Adrenal gland (tissue), 9 donors: ENCODE measurements at regions not wholly inside any gene's neighbourhood (a gene's known extent, or its start where the extent isn't known, plus 50 kb on each side); places are given as distances from the start of the nearest gene placed in this dataset.
"Not testable (repeated sequence)": the region's sequence is repeated elsewhere in the genome, so short reads cannot be mapped to it uniquely, and the experiment has no call there.

Experiments used
- DNase-seq, 7 donors: peaks; one replicate each; pipeline ENCODE4 v3.0.0-alpha.2; 2019 to 2020
- H3K27ac ChIP-seq, 5 donors: fragments of 200-600 bp; sonication (generic) in 4 of 5; 1 replicate in 3 of 5; 2 replicates in 2 of 5; pipeline versions ENCODE4 v1.5.1 to v1.8.0; 2016 to 2020; ENCODE audit warnings: mild to moderate bottlenecking in 1 of 5
- H3K27me3 ChIP-seq: fragments of 200-600 bp; 2 replicates; pipeline ENCODE4 v1.8.0; 2021
- H3K36me3 ChIP-seq, 2 donors: fragments of 200-600 bp; replicated peaks in 1 of 2; 1 replicate in 1 of 2; 2 replicates in 1 of 2; pipeline versions ENCODE4 v1.5.1 to v1.8.0; 2018 to 2022
- H3K4me1 ChIP-seq, 2 donors: fragments of 200-600 bp; replicated peaks in 1 of 2; 1 replicate in 1 of 2; 2 replicates in 1 of 2; pipeline versions ENCODE4 v1.5.1 to v1.8.0; 2018 to 2021
- H3K4me3 ChIP-seq, 4 donors: fragments of 200-600 bp; sonication (generic) in 3 of 4; one replicate each; pipeline ENCODE4 v1.5.1; 2016 to 2018
- H3K9me3 ChIP-seq, 3 donors: fragments of 200-600 bp; sonication (generic) in 1 of 3; replicated peaks in 1 of 3; 1 replicate in 2 of 3; 2 replicates in 1 of 3; pipeline versions ENCODE4 v1.5.1 to v1.8.0; 2016 to 2021
- POLR2A ChIP-seq, 2 donors: fragments of 450-650 bp; IDR thresholded peaks; one replicate each; pipeline ENCODE4 v1.6.1; 2017; ENCODE audit warnings: antibody characterized with exemption in 2 of 2, mild to moderate bottlenecking in 2 of 2, moderate library complexity in 1 of 2
- WGBS, 4 donors: extraction: QIAGEN DNeasy Blood & Tissue Kit in 2 of 4; methylation state at CpG; one replicate each; pipeline versions ENCODE4 v1.1.5 to v1.1.7; 2013 to 2017; 5-methylcytosine and 5-hydroxymethylcytosine counted together
- intact Hi-C, 2 donors: fragments of 100-400 bp; cut with DNase I; formaldehyde crosslinking; loops; one replicate each; pipeline versions ENCODE4 v1.14.1 to v1.15.0; 2022 to 2023
- TF ChIP-seq, protein P1 (sequence below), 6 experiments: fragments of 450-650 bp in 4 of 6; fragments of 200-600 bp in 2 of 6; sonication (generic) in 1 of 6; IDR thresholded peaks; 1 replicate in 5 of 6; 2 replicates in 1 of 6; pipeline versions ENCODE4 v1.5.1 to v1.8.0; 2016 to 2021; ENCODE audit warnings: antibody characterized with exemption in 6 of 6, mild to moderate bottlenecking in 2 of 6, moderate library complexity in 1 of 6
- donor health status: healthy with polysubstance abuse.
- donor health status: Bipolar disorder and iron deficiency.
- donor health status: DM: yes; HTN: yes; CAD: no.
- donor health status: DM: no; HTN: no; CAD: no.
- donor health status: DM: no; HTN: no; CAD: no.

GRCh38 chr6:81605526-81605925 is 147.0 kb downstream of the TENT5A start:
- Histone ChIP-seq H3K27ac (no peak overlapping the region), H3K4me3 (no peak overlapping the region), H3K36me3 (no peaks in the 10 kb centered on the region), H3K4me1 (no peaks in the 10 kb centered on the region), H3K9me3 (no peaks in the 10 kb centered on the region), H3K27me3 (no peaks in the 10 kb centered on the region)
- intact Hi-C loops: no loop called here
- TF ChIP-seq, protein P1, sequence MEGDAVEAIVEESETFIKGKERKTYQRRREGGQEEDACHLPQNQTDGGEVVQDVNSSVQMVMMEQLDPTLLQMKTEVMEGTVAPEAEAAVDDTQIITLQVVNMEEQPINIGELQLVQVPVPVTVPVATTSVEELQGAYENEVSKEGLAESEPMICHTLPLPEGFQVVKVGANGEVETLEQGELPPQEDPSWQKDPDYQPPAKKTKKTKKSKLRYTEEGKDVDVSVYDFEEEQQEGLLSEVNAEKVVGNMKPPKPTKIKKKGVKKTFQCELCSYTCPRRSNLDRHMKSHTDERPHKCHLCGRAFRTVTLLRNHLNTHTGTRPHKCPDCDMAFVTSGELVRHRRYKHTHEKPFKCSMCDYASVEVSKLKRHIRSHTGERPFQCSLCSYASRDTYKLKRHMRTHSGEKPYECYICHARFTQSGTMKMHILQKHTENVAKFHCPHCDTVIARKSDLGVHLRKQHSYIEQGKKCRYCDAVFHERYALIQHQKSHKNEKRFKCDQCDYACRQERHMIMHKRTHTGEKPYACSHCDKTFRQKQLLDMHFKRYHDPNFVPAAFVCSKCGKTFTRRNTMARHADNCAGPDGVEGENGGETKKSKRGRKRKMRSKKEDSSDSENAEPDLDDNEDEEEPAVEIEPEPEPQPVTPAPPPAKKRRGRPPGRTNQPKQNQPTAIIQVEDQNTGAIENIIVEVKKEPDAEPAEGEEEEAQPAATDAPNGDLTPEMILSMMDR (IDR thresholded peaks at IDR 0.05): no peak
- no peak for TF ChIP-seq POLR2A (IDR thresholded peaks at IDR 0.05)
- DNase-seq: no peak
- WGBS, 4 donors: 80 to 87% (median 82%) methylated on average over 1 of the region's 1 CpG

- Histone ChIP-seq H3K4me1 (no peaks in the 10 kb centered on the region), H3K27me3 (no peaks in the 10 kb centered on the region), H3K4me3 (no peak overlapping the region), H3K9me3 (no peaks in the 10 kb centered on the region), H3K36me3 (no peaks in the 10 kb centered on the region), H3K27ac (no peak overlapping the region)
- intact Hi-C loops: no loop called here
- DNase-seq: no peak
- 77 to 86% (median 83%) methylated on average over 2 of the region's 2 CpGs for WGBS, 4 donors
- TF ChIP-seq, protein P1 (IDR thresholded peaks at IDR 0.05): no peak
- TF ChIP-seq POLR2A (IDR thresholded peaks at IDR 0.05): no peak
Observed at GRCh38 chr6:81601918-81602317, 150.6 kb downstream of the TENT5A start.

- DNase-seq, intact Hi-C loops, H3K27me3 ChIP-seq, H3K27ac ChIP-seq, H3K9me3 ChIP-seq, H3K4me3 ChIP-seq, H3K36me3 ChIP-seq, H3K4me1 ChIP-seq: not testable (repeated sequence)
- WGBS, 4 donors: 88 to 92% (median 90%) methylated on average over 4 of the region's 4 CpGs
Observed at GRCh38 chr6:81600488-81600887, 152.0 kb downstream of the TENT5A start.

- no peaks in the 10 kb centered on the region for H3K36me3 ChIP-seq
- intact Hi-C loops: no loop called here
- no peaks in the 10 kb centered on the region for H3K27me3 ChIP-seq
- no peaks in the 10 kb centered on the region for H3K4me1 ChIP-seq
- no peak overlapping the region for H3K27ac ChIP-seq
- no peak for DNase-seq
- H3K9me3 ChIP-seq: no peaks in the 10 kb centered on the region
- TF ChIP-seq POLR2A (IDR thresholded peaks at IDR 0.05): no peak
- TF ChIP-seq, protein P1 (IDR thresholded peaks at IDR 0.05): no peak
- WGBS, 4 donors: 54 to 62% (median 61%) methylated on average over 2 of the region's 2 CpGs
- no peak overlapping the region for H3K4me3 ChIP-seq
Observed at GRCh38 chr6:81594501-81594900, 158.0 kb downstream of the TENT5A start.

DNA sequence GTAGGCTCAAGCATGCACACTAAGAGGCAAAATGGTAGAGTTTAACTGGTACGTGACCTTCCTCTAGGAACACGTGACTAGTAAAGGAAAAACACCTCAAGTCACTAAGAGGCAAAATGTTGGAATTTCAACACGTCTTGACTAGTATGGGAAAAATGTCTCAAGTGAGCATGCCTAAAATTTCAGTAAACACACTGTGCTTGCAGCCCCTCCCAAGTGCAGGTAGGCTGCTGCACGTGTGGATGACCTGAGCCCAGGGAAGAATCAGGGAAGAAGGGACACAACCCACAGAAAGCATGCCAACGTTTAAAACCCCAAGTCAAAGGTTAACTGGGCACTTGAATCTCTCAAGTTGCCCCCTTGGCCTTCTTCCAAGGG is 162.2 kb downstream of the TENT5A start:
- Histone ChIP-seq H3K27me3 (no peaks in the 10 kb centered on the region), H3K4me3 (no peak overlapping the region), H3K27ac (no peak overlapping the region), H3K9me3 (no peaks in the 10 kb centered on the region), H3K36me3 (no peaks in the 10 kb centered on the region), H3K4me1 (no peaks in the 10 kb centered on the region)
- intact Hi-C loops: no loop called here
- TF ChIP-seq, protein P1 (IDR thresholded peaks at IDR 0.05): no peak
- no peak for TF ChIP-seq POLR2A (IDR thresholded peaks at IDR 0.05)
- no peak for DNase-seq
- WGBS, 4 donors: 62 to 70% (median 65%) methylated on average over 5 of the region's 5 CpGs
